ENCODE measurements at regions not wholly inside any gene's neighbourhood (a gene's known extent, or its start where the extent isn't known, plus 50 kb on each side); places are given as distances from the start of the nearest gene placed in this dataset.

- no peak for TF ChIP-seq ZFP30 (CRISPR knock-in tag; IDR thresholded peaks at IDR 0.05)
- TF ChIP-seq ISL1 (CRISPR knock-in tag; IDR thresholded peaks at IDR 0.05): no peak
- TF ChIP-seq ARNTL (CRISPR knock-in tag; IDR thresholded peaks at IDR 0.05; ENCODE audit: borderline replicate concordance, low read depth): no peak
- no peak for TF ChIP-seq CREB5 (CRISPR knock-in tag; IDR thresholded peaks at IDR 0.05; ENCODE audit: low read depth)
- TF ChIP-seq PATZ1 (CRISPR knock-in tag; IDR thresholded peaks at IDR 0.05; ENCODE audit: borderline replicate concordance): no peak
- TF ChIP-seq RARB (CRISPR knock-in tag; IDR thresholded peaks at IDR 0.05): no peak
- TF ChIP-seq GLIS3 (CRISPR knock-in tag; IDR thresholded peaks at IDR 0.05): no peak
- TF ChIP-seq CSDC2 (CRISPR knock-in tag; IDR thresholded peaks at IDR 0.05): no peak
- no peak for TF ChIP-seq ZFP3 (CRISPR knock-in tag; IDR thresholded peaks at IDR 0.05)
- TF ChIP-seq, protein P1, sequence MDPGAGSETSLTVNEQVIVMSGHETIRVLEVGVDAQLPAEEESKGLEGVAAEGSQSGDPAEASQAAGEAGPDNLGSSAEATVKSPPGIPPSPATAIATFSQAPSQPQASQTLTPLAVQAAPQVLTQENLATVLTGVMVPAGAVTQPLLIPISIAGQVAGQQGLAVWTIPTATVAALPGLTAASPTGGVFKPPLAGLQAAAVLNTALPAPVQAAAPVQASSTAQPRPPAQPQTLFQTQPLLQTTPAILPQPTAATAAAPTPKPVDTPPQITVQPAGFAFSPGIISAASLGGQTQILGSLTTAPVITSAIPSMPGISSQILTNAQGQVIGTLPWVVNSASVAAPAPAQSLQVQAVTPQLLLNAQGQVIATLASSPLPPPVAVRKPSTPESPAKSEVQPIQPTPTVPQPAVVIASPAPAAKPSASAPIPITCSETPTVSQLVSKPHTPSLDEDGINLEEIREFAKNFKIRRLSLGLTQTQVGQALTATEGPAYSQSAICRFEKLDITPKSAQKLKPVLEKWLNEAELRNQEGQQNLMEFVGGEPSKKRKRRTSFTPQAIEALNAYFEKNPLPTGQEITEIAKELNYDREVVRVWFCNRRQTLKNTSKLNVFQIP (CRISPR knock-in tag; IDR thresholded peaks at IDR 0.05; ENCODE audit: borderline replicate concordance, low read depth): no peak
- TF ChIP-seq ESRRG (CRISPR knock-in tag; IDR thresholded peaks at IDR 0.05): no peak
- no peak for TF ChIP-seq TCF4 (CRISPR knock-in tag; IDR thresholded peaks at IDR 0.05; ENCODE audit: borderline replicate concordance)
- TF ChIP-seq ZNF8 (CRISPR knock-in tag; IDR thresholded peaks at IDR 0.05): no peak
- TF ChIP-seq ZC3H10 (CRISPR knock-in tag; IDR thresholded peaks at IDR 0.05): no peak
- no peak for ATAC-seq
Observed at GRCh38 chr1:190897233-190897632, 419.6 kb upstream of the BRINP3 start.

GRCh38 chr1:190904091-190904695, 426.5 kb upstream of the BRINP3 start:
- ATAC-seq: peak; percentile 84
- TF ChIP-seq ZC3H10 (CRISPR knock-in tag; IDR thresholded peaks at IDR 0.05) (peak; percentile 59; the same call in 1 of the 2 replicates), TSHZ2 (CRISPR knock-in tag; IDR thresholded peaks at IDR 0.05) (no peak), ZFP30 (CRISPR knock-in tag; IDR thresholded peaks at IDR 0.05) (no peak), OSR1 (CRISPR knock-in tag; IDR thresholded peaks at IDR 0.05) (no peak)

DNA sequence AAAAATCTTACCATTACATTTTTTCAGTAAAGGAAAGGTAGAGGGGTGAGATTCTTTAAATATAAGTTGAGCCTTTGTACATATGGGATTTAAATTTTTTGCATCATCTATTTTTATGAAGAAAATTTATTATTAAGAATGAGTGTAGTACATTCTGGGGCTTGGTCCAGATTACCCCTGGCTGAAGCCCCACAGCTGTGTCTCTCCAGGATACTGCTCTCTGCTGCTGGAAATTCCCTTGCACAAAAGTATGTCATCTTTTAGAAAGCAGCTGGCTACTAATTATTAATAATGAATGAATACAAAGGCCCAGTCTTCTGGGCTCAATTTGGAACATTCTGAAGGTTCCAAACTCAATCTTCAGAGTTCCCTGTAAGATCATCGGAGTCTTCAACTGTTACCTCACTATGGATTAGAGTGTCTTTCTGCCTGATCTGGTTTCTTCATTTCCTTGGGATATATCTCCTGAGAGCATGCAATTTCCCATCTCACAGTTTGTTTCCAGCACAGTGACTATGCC, 428.6 kb upstream of the BRINP3 start:
- ATAC-seq: no peak
- TF ChIP-seq ZNF8 (CRISPR knock-in tag; IDR thresholded peaks at IDR 0.05) (no peak), ISL1 (CRISPR knock-in tag; IDR thresholded peaks at IDR 0.05) (no peak)

GRCh38 chr1:190908246-190908645, 430.6 kb upstream of the BRINP3 start:
- no peak for TF ChIP-seq ARNTL (CRISPR knock-in tag; IDR thresholded peaks at IDR 0.05; ENCODE audit: borderline replicate concordance, low read depth)
- ATAC-seq: no peak

DNA sequence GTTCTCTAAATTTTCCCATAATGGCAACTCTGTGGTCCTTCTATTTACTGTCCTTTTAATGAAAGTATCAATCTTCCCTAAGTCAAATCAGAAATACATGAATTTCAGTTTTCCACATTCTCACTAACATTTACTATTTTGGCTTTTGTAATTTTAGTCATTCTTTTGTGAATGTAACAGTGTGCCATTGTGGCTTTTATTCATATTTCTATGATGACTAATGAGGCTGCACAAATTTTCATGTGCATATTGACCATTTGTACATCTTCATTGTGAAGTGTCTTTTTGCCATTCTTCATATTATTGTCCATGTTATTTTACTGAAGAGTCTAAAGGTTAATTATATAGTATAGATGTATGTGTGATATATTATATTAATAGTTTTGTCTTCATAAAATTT, 431.0 kb upstream of the BRINP3 start:
- no peak for ATAC-seq
- no peak for TF ChIP-seq RARB (CRISPR knock-in tag; IDR thresholded peaks at IDR 0.05)
- no peak for TF ChIP-seq ZNF565 (CRISPR knock-in tag; conservative IDR thresholded peaks at IDR 0.05; ENCODE audit: low read depth)
- no peak for TF ChIP-seq OSR1 (CRISPR knock-in tag; IDR thresholded peaks at IDR 0.05)
- TF ChIP-seq GLIS3 (CRISPR knock-in tag; IDR thresholded peaks at IDR 0.05): no peak
- no peak for TF ChIP-seq ZFP30 (CRISPR knock-in tag; IDR thresholded peaks at IDR 0.05)
- no peak for TF ChIP-seq CSDC2 (CRISPR knock-in tag; IDR thresholded peaks at IDR 0.05)
- no peak for TF ChIP-seq SNAI2 (CRISPR knock-in tag; IDR thresholded peaks at IDR 0.05)
- TF ChIP-seq ZNF70 (CRISPR knock-in tag; IDR thresholded peaks at IDR 0.05): no peak
- no peak for TF ChIP-seq PATZ1 (CRISPR knock-in tag; IDR thresholded peaks at IDR 0.05; ENCODE audit: borderline replicate concordance)
- TF ChIP-seq ZNF8 (CRISPR knock-in tag; IDR thresholded peaks at IDR 0.05): no peak
- no peak for TF ChIP-seq ARNTL (CRISPR knock-in tag; IDR thresholded peaks at IDR 0.05; ENCODE audit: borderline replicate concordance, low read depth)
- no peak for TF ChIP-seq CSRNP3 (CRISPR knock-in tag; IDR thresholded peaks at IDR 0.05)
- no peak for TF ChIP-seq TOX (CRISPR knock-in tag; IDR thresholded peaks at IDR 0.05; ENCODE audit: borderline replicate concordance)
- TF ChIP-seq ZFP3 (CRISPR knock-in tag; IDR thresholded peaks at IDR 0.05): no peak
- TF ChIP-seq PPARA (CRISPR knock-in tag; IDR thresholded peaks at IDR 0.05; ENCODE audit: borderline replicate concordance): no peak
- TF ChIP-seq ZC3H10 (CRISPR knock-in tag; IDR thresholded peaks at IDR 0.05): no peak
- no peak for TF ChIP-seq TCF4 (CRISPR knock-in tag; IDR thresholded peaks at IDR 0.05; ENCODE audit: borderline replicate concordance)

Data from SK-N-SH treated with all-trans-retinoic acid at 6 μM for 48 hours (cell line).